ENCODE measurements at regions not wholly inside any gene's neighbourhood (a gene's known extent, or its start where the extent isn't known, plus 50 kb on each side); places are given as distances from the start of the nearest gene placed in this dataset.

DNA sequence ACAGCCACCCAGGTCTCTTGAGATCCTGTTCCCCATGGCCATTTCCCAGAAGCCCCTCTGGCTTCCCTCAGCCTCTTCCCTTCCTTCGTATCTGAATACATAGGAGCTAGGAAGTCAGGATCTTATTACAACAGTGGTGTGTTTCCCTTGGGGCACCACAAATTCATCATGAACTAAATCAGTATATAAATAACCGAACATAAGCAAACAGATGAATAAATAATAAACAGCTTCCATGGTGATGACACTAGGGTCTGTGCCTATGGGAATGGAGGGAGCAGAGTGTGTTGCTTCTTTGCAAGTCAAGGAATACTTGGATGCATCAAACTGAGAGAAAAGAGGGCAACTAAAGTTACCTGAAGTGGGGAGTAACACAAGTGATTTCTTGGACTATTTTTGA, 527.6 kb downstream of the LMO7 start:
- no peak for DNase-seq

GRCh38 chr13:76160961-76161925, 525.1 kb downstream of the LMO7 start:
- DNase-seq, result no peak

- no peak for DNase-seq
Observed at GRCh38 chr13:76160506-76160905, 524.4 kb downstream of the LMO7 start.

GRCh38 chr13:76157926-76158325, 521.8 kb downstream of the LMO7 start:
- DNase-seq, result no peak

DNA sequence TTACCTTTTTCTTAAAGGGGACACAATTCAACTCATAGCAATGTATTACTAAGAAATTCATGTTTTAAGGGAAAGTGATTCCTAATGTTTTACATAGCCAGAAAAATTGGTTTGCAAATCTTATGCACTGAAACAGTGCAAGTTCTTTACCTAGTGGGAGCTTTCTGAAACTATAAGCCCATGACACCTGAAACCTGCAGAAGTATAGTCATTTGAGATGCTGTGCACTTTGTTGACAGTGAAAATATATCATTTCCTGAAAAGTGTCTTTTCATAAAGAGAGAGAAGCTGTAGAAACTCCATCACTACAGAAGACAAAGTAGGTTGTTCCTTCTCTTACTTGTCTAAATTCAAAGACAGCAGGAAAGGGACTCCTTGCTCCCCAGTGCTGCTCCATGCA, 517.1 kb downstream of the LMO7 start:
- DNase-seq, result no peak

DNA sequence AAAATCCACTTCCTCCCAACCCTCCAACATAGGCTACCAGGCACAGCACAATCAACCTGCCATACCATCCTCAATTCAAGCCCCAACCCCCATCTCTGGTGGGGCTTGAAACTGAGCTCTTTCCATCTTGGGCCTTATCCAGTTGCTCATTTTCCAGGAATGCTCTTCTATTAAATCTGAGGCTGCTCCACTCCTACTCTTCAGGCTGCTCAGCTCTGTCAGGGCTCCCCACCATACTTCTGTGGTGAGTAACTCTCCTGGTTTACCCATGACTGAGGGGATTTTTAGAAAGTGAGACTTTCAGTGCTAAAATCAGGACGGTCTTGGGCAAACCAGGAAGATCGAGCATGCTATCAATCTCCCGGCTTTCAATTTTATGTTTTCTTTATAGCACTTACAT, 512.8 kb downstream of the LMO7 start:
- DNase-seq, result no peak

GRCh38 chr13:76148374-76148773, 512.2 kb downstream of the LMO7 start:
- DNase-seq, result no peak

DNA sequence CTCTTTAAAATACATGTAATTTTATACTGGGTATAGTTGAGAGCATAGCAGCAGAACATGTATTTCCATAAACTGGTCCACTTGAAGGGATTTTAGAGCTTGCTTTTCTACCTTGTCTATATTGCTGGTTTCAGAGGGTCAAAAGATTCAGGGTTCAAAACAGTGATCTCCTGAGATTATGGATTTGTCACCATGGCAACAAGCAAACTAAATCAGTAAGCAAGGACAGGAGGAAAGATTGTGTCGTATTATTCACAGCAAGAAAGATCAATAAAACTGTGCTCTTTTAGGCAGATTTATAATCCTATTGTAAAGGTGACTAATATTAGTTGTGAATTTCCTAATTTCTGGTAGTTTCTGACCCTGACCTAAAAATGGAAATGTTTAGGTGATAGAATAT, 496.4 kb downstream of the LMO7 start:
- DNase-seq, result no peak

DNA sequence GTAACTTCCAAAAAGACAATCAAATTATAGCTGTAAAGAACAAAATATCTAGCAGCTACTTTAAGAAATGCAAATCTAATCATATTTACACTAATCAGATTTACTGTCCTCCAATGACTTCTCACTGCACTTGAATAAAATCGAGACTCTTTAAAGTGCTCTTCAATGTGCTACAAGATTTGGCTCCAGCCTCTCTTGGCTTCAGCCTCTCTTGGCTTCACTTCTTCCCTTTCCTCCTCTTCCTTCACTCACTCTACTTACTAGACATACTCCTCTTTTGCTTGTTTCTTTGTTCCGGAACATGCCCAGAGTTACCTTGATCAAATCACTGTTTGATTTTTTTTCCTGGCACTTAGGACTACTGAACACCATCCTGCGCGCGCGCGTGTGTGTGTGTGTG, 495.4 kb downstream of the LMO7 start:
- no peak for DNase-seq

DNA sequence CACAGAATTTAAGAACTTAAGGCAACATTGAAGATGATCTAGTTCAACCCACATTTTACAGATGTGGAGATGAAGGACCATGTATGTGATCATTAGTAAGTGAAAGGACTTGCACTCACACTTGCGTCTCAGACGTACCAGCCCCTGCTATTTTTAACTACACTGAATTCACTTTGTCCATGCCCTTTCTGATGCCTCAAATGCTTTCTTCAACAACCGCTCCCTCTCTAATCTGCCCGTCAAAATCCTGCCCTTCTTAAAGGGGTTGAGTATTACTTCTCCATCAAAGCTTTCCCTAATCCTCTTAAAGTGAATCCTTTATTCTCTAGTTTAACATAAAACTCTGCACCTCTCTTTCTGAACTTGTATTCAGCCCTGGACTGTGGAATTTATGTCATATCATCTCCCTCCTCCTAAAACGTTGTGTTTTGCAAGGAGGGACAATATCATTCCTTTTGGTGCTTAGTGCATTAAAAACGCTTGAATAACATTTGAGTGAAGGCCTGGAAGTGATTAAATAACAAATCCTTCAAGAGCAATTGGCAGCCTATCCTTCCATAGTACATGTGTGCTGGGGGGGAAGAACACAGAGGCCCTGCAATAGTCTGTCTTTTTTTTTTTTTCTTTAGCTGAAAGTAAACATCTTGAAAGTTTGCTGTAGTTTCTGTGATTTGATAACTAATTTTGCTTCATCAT, 493.3 kb downstream of the LMO7 start:
- no peak for DNase-seq

DNA sequence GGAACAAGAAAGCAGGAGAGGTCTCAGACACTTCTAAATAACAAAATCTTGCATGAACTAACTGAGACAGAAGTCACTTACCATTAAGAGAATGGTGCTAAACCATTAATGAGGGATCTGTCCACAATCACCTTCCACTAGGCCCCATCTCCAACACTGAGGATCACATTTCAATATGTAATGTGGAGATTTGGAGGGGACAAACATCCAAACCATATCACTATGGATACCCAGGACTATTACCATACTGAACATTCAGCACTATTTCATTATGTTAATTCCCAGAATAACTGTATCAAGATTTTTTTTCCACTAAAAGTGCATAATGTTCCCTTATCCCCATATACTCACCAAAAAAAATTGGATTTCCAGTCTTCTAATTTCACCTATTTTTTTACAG, 491.8 kb downstream of the LMO7 start:
- DNase-seq, result no peak

- no peak for DNase-seq
Observed at GRCh38 chr13:76123548-76123947, 487.4 kb downstream of the LMO7 start.

DNA sequence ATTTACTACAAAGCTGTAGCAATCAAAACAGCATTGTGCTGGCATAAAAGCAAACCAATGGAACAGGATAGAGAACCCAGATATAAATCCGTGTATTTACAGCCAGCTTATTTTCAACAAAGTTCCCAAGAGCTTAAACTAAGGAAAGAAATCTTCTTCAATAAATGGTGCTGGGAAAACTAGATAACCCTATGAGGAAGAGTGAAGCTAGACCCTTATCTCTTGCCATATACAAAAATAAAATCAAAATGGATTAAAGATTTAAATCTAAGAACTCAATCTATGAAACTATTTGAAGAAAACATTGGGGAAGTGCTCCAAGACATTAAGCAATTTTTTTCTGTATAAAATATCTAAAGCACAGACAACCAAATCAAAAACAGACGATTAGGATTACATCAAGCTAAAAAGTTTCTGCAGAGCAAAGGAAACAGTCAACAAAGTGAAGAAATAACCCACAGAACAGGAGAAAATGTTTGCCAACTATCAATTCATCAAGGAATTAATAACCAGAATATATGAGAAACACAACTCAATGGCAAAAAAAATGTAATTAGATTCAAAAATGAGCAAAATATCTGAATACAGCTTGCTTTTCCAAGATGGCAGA, 480.7 kb downstream of the LMO7 start:
- no peak for DNase-seq

DNA sequence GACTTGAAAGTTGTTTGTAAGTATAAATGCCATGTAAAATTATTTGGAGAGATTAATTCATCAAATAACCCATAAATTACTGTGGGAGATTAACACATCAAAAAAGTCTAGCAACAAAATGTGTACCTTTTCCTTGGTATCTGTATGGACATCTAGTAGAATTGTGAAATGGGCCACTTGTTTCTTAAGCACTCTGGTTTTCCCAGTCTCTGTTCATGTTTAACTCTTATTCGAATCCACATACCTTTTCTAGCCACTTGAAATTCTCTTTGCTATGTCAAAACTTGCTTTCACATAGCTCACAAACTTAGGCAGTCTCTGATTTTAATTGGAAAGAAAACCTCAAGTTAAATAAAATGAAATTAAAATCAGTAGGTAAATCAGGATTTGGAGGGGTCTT, 470.6 kb downstream of the LMO7 start:
- no peak for DNase-seq

GRCh38 chr13:76094645-76095044, 458.5 kb downstream of the LMO7 start:
- DNase-seq, result no peak

GRCh38 chr13:76091076-76091475, 454.9 kb downstream of the LMO7 start:
- no peak for DNase-seq

DNA sequence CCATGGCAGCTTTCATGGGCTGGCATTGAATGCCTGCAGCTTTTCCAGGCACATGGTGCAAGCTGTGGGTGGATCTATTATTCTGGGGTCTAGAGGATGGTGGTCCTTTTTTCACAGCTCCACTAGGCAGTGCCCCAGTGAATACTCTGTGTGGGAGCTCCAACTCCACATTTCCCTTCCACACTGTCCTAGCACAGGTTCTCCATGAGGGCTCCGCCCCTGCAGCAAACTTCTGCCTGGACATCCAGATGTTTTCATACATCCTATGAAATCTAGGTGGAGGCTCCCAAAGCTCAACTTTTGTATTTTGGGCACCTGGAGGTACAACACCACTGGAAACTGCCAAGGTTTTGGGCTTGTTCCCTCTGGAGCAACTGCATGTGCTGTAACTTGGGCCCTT, 450.6 kb downstream of the LMO7 start:
- no peak for DNase-seq

DNA sequence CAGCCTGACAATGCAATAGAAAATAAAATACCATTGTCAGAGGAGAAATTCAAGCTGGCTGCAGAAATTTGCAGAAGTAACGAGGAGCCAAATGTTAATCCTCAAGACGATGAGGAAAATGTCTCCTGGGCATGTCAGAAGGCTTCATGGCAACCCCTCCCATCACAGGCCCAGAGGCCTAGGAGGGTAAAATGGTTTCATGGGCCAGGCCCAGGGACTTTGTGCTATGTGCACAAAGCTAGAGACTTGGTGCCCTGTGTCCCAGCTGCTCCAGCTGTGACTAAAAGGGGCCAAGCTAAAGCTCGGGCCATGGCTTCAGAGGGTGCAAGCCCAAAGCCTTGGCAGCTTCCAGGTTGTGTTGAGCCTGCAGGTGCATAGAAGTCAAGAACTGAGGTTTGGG, 431.7 kb downstream of the LMO7 start:
- DNase-seq, result no peak

- no peak for DNase-seq
Observed at GRCh38 chr13:76053181-76053580, 417.1 kb downstream of the LMO7 start.

- DNase-seq, result no peak
Observed at GRCh38 chr13:76049376-76049746, 413.2 kb downstream of the LMO7 start.

DNA sequence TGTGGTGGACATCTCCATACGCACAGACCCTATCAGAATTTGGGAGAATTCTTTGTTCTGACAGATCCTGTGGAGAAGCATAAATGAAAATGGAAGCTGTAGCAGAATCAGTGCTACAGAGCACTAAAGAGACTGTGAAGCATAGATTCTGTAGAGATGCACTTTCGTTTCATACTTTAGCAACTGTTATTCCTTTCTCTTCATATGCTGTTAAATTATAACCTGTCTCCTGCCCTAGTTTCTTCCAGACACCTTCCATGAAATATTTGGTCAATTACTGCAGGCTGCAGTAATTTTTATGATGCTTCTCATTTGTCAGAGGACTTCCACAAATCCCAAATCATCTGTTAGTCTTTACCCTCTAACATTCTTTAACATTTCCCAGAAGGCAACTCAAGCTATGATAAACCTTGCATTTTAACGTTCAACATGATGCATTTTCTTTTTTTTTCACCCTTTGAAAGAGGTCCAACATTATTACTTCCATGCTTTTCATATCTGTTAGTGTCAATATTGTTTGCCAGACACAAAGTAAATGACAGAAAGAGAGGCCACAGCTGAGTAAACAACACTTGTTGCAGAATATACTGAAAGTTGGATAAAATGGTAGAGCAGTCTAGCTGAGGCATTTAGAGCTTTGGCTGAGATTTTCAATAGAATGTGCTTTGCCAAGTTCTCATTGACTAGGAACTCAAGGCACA, 412.7 kb downstream of the LMO7 start:
- DNase-seq, result no peak

DNA sequence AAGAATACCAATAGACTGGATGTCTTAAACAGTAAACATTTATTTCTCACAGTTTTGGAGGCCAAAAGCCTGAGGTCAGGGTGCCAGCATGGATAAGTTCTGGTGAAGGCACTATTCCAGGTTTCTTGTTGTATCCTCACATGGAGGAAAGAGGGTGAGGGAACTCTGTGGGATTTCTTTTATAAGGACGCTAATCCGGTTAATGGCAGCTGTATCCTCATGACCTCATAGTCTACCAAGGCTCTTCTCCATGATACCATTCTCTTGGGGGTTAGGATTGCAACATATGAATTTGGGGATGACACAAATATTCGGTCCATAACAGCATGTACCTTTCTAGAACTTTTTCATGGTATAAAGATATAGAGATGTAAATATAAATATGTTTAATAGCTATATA, 412.0 kb downstream of the LMO7 start:
- no peak for DNase-seq

- DNase-seq, result no peak
Observed at GRCh38 chr13:76043874-76044273, 407.7 kb downstream of the LMO7 start.
